HCT116 (cell line): ENCODE measurements at regions not wholly inside any gene's neighbourhood (a gene's known extent, or its start where the extent isn't known, plus 50 kb on each side); places are given as distances from the start of the nearest gene placed in this dataset.

Experiments used
- EGR1 ChIP-seq: IDR thresholded peaks from 2 replicates; pipeline ENCODE4 v1.6.1; 2012; ENCODE audit warnings: low read depth
- EZH2 ChIP-seq: fragments of 200-600 bp; sonication (generic); IDR thresholded peaks from 2 replicates; pipeline ENCODE4 v1.6.1; 2017; ENCODE audit warnings: antibody characterized with exemption, mixed run types
- EZH2phosphoT487 ChIP-seq: fragments of 200-600 bp; IDR thresholded peaks from 2 replicates; pipeline ENCODE4 v1.6.1; 2018; ENCODE audit warnings: antibody characterized with exemption, borderline replicate concordance
- MAX ChIP-seq: IDR thresholded peaks from 2 replicates; pipeline ENCODE4 v1.6.1; 2012
- POLR2A ChIP-seq: IDR thresholded peaks from 2 replicates; pipeline ENCODE4 v1.7.0; 2011; ENCODE audit warnings: borderline replicate concordance; ENCODE audit not compliant: insufficient read depth, insufficient read length; ENCODE audit errors: extremely low read depth
- POLR2AphosphoS5 ChIP-seq: IDR thresholded peaks from 2 replicates; pipeline ENCODE4 v1.6.1; 2011; ENCODE audit warnings: mild to moderate bottlenecking, low read depth, low read length, moderate library complexity
- REST ChIP-seq: IDR thresholded peaks from 2 replicates; pipeline ENCODE4 v1.6.1; 2012; ENCODE audit warnings: low read depth
- TF ChIP-seq, protein P1 (sequence below), 3 experiments: fragments of 200-600 bp in 1 of 3; sonication (generic) in 1 of 3; IDR thresholded peaks in 2 of 3; conservative IDR thresholded peaks in 1 of 3; 2 replicates each; pipeline ENCODE4 v1.5.1; 2012 to 2017; ENCODE audit warnings: low read depth in 2 of 3, low read length in 2 of 3, antibody characterized with exemption in 1 of 3, borderline replicate concordance in 1 of 3, control low read depth in 1 of 3, mild to moderate bottlenecking in 1 of 3, mixed read lengths in 1 of 3, mixed run types in 1 of 3, moderate library complexity in 1 of 3; ENCODE audit not compliant: insufficient read depth in 1 of 3

- TF ChIP-seq EZH2 (no peak), POLR2A (no peak), POLR2AphosphoS5 (no peak), EZH2phosphoT487 (no peak), MAX (no peak), EGR1 (no peak), REST (no peak)
- TF ChIP-seq, protein P1, sequence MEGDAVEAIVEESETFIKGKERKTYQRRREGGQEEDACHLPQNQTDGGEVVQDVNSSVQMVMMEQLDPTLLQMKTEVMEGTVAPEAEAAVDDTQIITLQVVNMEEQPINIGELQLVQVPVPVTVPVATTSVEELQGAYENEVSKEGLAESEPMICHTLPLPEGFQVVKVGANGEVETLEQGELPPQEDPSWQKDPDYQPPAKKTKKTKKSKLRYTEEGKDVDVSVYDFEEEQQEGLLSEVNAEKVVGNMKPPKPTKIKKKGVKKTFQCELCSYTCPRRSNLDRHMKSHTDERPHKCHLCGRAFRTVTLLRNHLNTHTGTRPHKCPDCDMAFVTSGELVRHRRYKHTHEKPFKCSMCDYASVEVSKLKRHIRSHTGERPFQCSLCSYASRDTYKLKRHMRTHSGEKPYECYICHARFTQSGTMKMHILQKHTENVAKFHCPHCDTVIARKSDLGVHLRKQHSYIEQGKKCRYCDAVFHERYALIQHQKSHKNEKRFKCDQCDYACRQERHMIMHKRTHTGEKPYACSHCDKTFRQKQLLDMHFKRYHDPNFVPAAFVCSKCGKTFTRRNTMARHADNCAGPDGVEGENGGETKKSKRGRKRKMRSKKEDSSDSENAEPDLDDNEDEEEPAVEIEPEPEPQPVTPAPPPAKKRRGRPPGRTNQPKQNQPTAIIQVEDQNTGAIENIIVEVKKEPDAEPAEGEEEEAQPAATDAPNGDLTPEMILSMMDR (IDR thresholded peaks at IDR 0.05 in 2 of 3, conservative IDR thresholded peaks at IDR 0.05 in 1 of 3; ENCODE audit: borderline replicate concordance in 1 of 3, insufficient read depth in 1 of 3, low read depth in 2 of 3, low read length in 2 of 3): no peak
These were observed 583.6 kb downstream of the BCL11B start for GRCh38 chr14:98688446-98688845.
